ENCODE measurements at regions not wholly inside any gene's neighbourhood (a gene's known extent, or its start where the extent isn't known, plus 50 kb on each side); places are given as distances from the start of the nearest gene placed in this dataset.

GRCh38 chr1:57887964-57888491 lies 464.2 kb upstream of the DAB1 start:
- Mint-ChIP-seq H3K27ac (ENCODE audit: unreplicated experiment) (no peak overlapping the region), H3K4me1 (ENCODE audit: low read depth) (no peaks in the 10 kb centered on the region), H3K9me3 (ENCODE audit: low read depth) (no peaks in the 10 kb centered on the region), H3K36me3 (ENCODE audit: low read depth) (no peaks in the 10 kb centered on the region), H3K4me3 (ENCODE audit: unreplicated experiment) (no peak overlapping the region), H3K27me3 (ENCODE audit: low read depth) (peaks cover 2% of the 10 kb centered on the region)
- TF ChIP-seq CTCF (IDR thresholded peaks at IDR 0.05), result no peak
- DNase-seq (ENCODE audit: low spot score), result no peak

- no peaks in the 10 kb centered on the region for H3K9me3 Mint-ChIP-seq (ENCODE audit: low read depth)
- TF ChIP-seq CTCF (IDR thresholded peaks at IDR 0.05), result no peak
- peaks cover 2% of the 10 kb centered on the region for H3K27me3 Mint-ChIP-seq (ENCODE audit: low read depth)
- H3K27ac Mint-ChIP-seq (ENCODE audit: unreplicated experiment), result no peak overlapping the region
- DNase-seq (ENCODE audit: low spot score), result no peak
- H3K36me3 Mint-ChIP-seq (ENCODE audit: low read depth), result no peaks in the 10 kb centered on the region
- no peak overlapping the region for H3K4me3 Mint-ChIP-seq (ENCODE audit: unreplicated experiment)
- H3K4me1 Mint-ChIP-seq (ENCODE audit: low read depth), result no peaks in the 10 kb centered on the region
Observed at GRCh38 chr1:57886376-57886775, 462.5 kb upstream of the DAB1 start.

GRCh38 chr1:57883642-57883995 lies 459.8 kb upstream of the DAB1 start:
- Mint-ChIP-seq H3K36me3 (ENCODE audit: low read depth) (no peaks in the 10 kb centered on the region), H3K9me3 (ENCODE audit: low read depth) (no peaks in the 10 kb centered on the region)
- no peak for TF ChIP-seq CTCF (IDR thresholded peaks at IDR 0.05)

GRCh38 chr1:57882934-57883641 lies 459.2 kb upstream of the DAB1 start:
- no peak for DNase-seq (ENCODE audit: low spot score)
- no peaks in the 10 kb centered on the region for H3K9me3 Mint-ChIP-seq (ENCODE audit: low read depth)
- no peak overlapping the region for H3K4me3 Mint-ChIP-seq (ENCODE audit: unreplicated experiment)
- peaks cover 2% of the 10 kb centered on the region for H3K27me3 Mint-ChIP-seq (ENCODE audit: low read depth)
- H3K27ac Mint-ChIP-seq (ENCODE audit: unreplicated experiment), result no peak overlapping the region
- no peak for TF ChIP-seq CTCF (IDR thresholded peaks at IDR 0.05)
- no peaks in the 10 kb centered on the region for H3K4me1 Mint-ChIP-seq (ENCODE audit: low read depth)
- no peaks in the 10 kb centered on the region for H3K36me3 Mint-ChIP-seq (ENCODE audit: low read depth)

More at GRCh38 chr1:57883642-57883995, 459.8 kb upstream of the DAB1 start:
- Mint-ChIP-seq H3K27me3 (ENCODE audit: low read depth) (peaks cover 2% of the 10 kb centered on the region), H3K27ac (ENCODE audit: unreplicated experiment) (no peak overlapping the region), H3K4me3 (ENCODE audit: unreplicated experiment) (no peak overlapping the region), H3K4me1 (ENCODE audit: low read depth) (no peaks in the 10 kb centered on the region)
- DNase-seq (ENCODE audit: low spot score), result no peak

GRCh38 chr1:57882072-57882471 lies 458.2 kb upstream of the DAB1 start:
- Mint-ChIP-seq H3K4me1 (ENCODE audit: low read depth) (no peaks in the 10 kb centered on the region), H3K27me3 (ENCODE audit: low read depth) (peaks cover 2% of the 10 kb centered on the region), H3K27ac (ENCODE audit: unreplicated experiment) (no peak overlapping the region), H3K9me3 (ENCODE audit: low read depth) (no peaks in the 10 kb centered on the region), H3K36me3 (ENCODE audit: low read depth) (no peaks in the 10 kb centered on the region), H3K4me3 (ENCODE audit: unreplicated experiment) (no peak overlapping the region)
- TF ChIP-seq CTCF (IDR thresholded peaks at IDR 0.05), result no peak
- DNase-seq (ENCODE audit: low spot score), result no peak

Data from chondrocyte (in vitro differentiated cells).